ENCODE measurements at regions not wholly inside any gene's neighbourhood (a gene's known extent, or its start where the extent isn't known, plus 50 kb on each side); places are given as distances from the start of the nearest gene placed in this dataset.

DNA sequence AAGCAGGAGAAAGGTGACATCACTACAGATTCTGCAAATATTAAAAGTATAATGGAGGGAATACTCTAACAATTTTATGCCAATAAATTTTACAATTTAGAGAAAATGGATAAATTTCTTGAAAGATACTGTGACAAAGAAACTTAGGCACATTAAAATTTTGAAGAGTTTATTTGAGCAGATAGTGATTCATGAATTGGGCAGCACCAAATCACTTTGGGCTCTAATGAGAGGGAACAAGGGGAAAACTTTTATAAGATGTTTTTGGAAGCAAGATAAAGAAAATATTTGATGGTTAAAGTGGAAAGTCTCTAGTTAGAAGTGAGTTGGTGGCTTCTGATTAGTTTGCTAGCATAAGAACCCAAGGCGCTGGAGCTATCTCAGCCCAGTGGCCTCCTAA lies 55.2 kb upstream of the FMN2 start:
- TF ChIP-seq, protein P1, sequence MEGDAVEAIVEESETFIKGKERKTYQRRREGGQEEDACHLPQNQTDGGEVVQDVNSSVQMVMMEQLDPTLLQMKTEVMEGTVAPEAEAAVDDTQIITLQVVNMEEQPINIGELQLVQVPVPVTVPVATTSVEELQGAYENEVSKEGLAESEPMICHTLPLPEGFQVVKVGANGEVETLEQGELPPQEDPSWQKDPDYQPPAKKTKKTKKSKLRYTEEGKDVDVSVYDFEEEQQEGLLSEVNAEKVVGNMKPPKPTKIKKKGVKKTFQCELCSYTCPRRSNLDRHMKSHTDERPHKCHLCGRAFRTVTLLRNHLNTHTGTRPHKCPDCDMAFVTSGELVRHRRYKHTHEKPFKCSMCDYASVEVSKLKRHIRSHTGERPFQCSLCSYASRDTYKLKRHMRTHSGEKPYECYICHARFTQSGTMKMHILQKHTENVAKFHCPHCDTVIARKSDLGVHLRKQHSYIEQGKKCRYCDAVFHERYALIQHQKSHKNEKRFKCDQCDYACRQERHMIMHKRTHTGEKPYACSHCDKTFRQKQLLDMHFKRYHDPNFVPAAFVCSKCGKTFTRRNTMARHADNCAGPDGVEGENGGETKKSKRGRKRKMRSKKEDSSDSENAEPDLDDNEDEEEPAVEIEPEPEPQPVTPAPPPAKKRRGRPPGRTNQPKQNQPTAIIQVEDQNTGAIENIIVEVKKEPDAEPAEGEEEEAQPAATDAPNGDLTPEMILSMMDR (IDR thresholded peaks at IDR 0.05; ENCODE audit: poor library complexity) = no peak
- no peak for TF ChIP-seq EZH2 (IDR thresholded peaks at IDR 0.05; ENCODE audit: borderline replicate concordance)
- TF ChIP-seq EZH2phosphoT487 (IDR thresholded peaks at IDR 0.05; ENCODE audit: low read depth, severe bottlenecking, unreplicated experiment) = no peak

Measured in hepatocyte (in vitro differentiated cells).